ENCODE measurements at regions not wholly inside any gene's neighbourhood (a gene's known extent, or its start where the extent isn't known, plus 50 kb on each side); places are given as distances from the start of the nearest gene placed in this dataset.
"Not testable (repeated sequence)": the region's sequence is repeated elsewhere in the genome, so short reads cannot be mapped to it uniquely, and the experiment has no call there.

DNA sequence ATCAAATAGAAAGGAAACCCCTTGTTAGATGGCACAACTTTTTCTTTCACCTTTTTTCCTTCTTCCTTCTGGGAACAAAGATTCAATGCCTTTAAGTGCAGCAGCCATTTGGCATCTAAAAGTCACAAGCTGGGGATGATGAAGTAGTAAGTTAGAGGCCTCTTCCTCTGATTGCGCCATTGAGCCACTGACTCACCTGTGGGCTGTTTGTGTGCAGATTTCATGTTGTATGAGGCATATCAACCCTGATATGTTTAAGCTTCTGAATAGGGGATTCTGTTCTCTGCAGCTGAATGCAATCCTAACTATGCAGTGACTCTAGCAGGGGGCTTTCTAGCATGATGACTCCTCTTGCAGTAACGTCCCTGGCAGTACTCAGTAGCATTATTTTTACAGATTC is 599.9 kb downstream of the CSNK1G3 start:
- no peak for FAIRE-seq

DNA sequence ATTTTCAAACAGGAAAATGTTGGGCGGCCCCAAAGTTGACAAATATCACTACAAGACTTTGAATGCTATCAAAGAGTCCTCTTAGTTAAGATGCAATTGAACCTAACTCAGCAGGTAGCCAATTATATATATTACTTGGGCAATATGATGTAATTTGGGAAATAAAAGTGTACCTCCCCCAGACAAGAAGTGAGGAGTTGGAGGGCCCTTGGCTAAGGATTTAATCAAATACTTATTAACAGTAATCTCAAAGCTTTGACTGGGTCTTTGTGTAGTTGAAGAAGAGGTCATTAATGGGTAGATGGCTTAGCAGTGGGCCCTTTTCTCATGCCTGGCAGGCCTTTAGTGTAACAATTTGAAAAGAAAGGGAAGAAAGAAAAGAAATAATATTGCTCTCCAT is 599.0 kb downstream of the CSNK1G3 start:
- DNase-seq (ENCODE audit: low spot score in 2 of 2): no peak
- no peak for FAIRE-seq

More for the DNA sequence above, 599.9 kb downstream of the CSNK1G3 start:
- no peak for DNase-seq (ENCODE audit: low spot score in 2 of 2)

DNA sequence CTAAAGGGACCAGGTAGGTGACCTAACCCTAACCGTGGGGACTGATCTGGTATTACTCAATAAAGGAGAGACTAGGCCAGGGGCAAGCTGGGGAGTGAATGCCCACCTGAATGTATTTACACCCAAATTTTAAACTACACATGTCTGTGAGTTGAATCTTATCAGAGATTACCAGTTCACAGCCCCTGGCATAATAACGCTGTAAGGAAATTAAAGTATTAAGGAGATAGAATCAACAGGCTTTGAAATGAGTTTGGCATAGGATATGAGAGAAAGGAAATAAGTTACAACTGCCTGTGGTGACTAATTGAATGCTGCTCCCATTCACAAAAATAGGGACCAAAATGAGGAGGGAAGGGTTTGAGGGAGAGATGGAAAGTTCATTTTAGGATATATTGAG is 593.3 kb downstream of the CSNK1G3 start:
- DNase-seq (ENCODE audit: low spot score in 2 of 2) (no peak), FAIRE-seq (no peak)

DNA sequence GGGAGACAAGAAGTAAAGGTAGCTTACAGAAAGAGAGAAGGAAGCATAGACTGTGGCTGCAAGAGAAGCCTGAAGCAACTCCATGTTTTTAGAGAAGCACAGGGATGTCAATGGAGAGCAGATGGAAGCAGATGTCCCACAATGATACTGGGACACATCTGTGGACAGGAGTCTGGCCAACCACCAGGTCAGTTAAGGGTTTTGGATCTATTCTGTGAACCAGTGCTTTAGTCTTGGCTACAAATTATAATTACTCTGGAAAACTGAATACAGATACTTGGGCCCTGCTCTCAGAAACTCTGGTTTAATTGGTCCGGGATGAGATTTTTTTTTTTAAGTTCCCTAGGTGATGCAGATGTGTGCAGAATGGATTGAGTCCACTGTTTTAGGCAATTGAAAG is 592.8 kb downstream of the CSNK1G3 start:
- FAIRE-seq (no peak), DNase-seq (ENCODE audit: low spot score in 2 of 2) (no peak)

DNA sequence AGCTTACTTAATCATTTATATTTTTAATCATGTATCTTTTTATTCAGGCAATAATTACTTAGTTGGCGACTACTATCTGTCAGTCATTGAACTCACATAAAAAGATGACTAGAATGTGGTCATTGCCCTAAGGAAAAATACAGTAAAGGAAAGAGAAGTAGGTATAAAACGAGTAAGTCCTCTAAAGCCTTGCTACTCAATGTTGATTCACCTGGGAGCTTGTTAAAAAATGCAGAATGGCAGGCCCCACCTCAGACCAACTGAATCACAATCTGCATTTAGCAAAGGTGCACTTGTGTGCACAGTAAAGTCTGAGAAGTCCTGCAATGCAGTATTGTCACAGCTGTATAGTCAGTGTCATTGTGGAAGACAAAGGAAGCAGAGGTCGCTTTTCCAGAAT is 592.4 kb downstream of the CSNK1G3 start:
- DNase-seq (ENCODE audit: low spot score in 2 of 2) (no peak), FAIRE-seq (no peak)

DNA sequence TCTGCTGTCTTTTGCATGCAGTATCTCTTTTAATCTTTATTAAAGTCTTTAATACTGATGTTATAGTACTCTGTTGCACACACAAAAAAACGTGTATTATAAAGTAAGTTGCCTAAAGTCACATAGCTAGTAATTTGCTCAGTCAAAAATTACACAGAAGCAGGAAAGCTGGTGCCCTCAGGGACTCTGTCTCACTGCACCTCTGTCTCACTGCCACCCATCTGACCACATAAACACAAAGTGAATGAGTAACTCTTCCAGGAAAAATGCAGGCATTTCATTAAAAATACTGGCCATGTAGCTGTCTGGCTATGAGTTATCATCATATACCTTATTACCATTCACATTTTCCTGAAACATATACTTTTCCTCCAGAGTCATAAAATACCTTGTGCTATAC is 591.7 kb downstream of the CSNK1G3 start:
- FAIRE-seq (no peak), DNase-seq (ENCODE audit: low spot score in 2 of 2) (no peak)

DNA sequence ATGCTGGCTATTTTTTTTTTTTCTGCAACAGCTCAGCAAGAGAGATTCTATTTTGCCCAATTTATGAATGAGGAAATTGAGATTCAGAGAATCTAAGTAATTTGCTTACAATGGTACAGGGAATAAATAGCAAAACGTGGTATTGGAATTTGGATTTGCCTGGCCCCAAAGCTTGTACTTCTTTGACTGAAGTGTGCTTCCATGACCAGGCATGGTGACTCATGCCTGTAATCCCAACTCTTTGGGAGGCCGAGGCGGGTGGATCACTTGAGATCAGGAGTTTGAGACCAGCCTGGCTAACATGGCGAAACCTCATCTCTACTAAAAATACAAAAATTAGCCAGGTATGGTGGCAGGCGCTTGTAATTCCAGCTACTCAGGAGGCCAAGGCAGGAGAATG is 591.1 kb downstream of the CSNK1G3 start:
- DNase-seq (ENCODE audit: low spot score in 2 of 2); FAIRE-seq: not testable (repeated sequence)

DNA sequence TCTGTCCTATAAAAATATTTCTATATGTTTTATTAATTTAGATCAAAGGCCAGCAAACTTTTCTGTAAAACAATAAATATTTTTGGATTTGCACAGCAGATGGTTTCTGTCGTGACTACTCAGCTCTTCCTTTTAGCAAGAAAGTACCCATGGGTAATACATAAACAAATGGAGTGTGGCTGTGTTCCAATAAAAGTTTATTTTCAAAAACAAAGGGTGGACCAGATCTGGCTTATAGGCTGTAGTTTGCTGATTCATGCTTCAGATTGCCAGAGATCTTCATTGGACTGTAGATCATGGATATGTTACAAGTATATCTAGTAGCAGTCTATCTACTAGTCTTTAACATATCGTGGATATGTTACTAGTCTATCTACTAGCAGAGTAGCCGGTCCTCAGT is 590.5 kb downstream of the CSNK1G3 start:
- FAIRE-seq (no peak), DNase-seq (ENCODE audit: low spot score in 2 of 2) (no peak)

DNA sequence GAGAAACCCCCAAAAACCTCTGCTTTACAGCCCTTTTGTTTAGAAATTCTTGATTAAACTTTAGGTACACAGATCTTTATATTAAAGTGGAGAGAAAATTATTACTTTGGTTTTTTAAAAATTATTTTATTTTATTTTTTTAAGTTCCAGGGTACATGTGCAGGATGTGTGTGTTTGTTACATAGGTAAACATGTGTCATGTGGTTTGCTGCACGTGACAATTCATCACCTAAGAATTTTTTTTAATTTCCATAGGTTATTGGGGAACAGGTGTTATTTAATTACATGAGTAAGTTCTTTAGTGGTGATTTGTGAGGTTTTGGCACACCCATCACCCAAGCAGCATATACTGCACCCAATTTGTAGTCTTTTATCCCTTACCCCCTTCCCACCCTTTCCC is 581.7 kb downstream of the CSNK1G3 start:
- DNase-seq (ENCODE audit: low spot score in 2 of 2): no peak
- FAIRE-seq: no peak

DNA sequence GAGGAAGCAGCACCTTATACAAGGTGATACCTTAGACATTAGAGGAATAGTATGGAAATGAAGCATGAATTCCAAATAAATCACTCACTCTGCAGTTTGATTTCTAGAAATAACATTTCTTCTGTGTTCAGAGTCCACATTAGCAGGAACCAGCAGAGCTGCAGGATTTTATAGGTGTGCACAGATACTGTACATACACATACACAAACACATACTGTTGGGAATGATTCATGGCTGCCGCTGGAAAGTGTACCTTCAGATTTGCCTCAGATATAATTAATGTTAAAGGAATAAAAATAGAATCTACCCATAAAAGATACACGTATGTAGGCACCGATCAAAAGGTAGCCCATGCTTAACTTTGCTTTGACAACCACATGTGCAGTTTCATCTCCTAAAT is 578.1 kb downstream of the CSNK1G3 start:
- DNase-seq (ENCODE audit: low spot score in 2 of 2): no peak
- FAIRE-seq: no peak

DNA sequence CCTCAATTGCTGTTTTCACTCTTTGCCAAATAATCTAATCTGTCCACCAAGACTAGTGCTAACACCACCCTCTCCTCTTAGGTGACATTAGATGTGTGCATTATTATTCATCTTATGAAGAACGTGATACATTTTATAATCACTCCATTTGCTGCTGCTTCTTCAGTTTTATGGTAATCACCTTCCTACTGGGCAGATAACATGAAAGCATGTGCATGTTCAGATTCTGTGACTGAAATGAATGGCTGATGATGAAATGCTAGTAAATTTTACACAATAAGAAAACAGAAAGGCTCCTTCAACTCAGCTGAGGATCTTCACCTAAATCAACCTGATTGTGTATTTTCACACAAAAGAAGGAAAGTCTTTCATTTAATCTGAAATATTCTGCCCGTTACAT is 577.6 kb downstream of the CSNK1G3 start:
- FAIRE-seq: no peak

DNA sequence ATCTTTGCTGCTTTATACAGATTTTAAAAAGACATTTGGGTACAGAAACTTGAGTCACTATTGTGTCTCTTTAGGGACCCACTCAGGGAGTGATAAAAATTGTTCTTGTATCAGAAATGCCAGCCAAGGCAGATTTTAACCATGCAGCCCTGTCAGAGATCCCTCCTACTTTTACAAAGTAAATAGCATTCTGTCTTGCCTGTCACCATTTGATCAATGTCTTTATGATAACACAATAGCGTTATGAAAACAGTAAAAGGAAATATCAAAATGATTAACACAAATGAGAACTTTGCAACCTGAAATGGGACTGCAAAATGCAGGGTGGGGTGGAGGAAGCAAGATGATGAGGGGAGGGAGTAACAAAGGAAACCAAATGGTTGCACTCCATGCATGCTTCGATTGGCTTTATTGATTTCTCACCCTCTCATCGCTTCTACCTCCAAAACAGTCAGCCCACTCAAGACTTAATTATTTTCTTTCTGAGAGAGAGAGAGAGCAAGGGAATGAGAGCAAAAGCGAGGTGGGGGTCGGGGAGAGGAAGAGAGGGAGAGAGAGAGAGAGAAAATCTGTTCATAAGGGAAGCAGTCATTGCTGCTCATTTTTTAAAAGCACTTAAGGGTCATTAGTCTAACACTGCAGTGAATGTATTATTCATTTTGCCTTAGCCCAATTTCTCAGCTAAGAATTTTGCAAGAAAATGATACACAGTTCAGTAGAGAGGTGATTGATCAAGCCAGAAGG is 576.5 kb downstream of the CSNK1G3 start:
- no peak for DNase-seq (ENCODE audit: low spot score in 2 of 2)
- no peak for FAIRE-seq

More for the DNA sequence above, 577.6 kb downstream of the CSNK1G3 start:
- no peak for DNase-seq (ENCODE audit: low spot score in 2 of 2)

DNA sequence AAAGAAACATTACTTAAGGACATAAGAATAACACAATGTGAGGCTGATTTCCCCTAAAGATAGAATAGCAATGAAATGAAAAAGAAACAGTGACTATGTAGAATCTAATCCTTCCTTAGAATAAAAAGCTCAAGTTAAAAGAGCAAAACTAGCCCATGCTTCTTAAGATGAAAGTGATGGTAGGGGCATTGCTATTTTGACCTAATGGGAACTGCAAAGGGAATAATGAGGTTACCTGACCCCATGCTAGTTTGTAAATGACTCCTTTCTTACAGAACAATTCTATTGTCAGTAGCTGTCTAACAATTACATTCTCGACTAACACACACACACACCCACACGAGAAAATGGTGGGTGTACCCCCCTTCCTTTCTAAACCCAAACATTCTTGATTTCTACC is 575.8 kb downstream of the CSNK1G3 start:
- FAIRE-seq (no peak), DNase-seq (ENCODE audit: low spot score in 2 of 2) (no peak)

DNA sequence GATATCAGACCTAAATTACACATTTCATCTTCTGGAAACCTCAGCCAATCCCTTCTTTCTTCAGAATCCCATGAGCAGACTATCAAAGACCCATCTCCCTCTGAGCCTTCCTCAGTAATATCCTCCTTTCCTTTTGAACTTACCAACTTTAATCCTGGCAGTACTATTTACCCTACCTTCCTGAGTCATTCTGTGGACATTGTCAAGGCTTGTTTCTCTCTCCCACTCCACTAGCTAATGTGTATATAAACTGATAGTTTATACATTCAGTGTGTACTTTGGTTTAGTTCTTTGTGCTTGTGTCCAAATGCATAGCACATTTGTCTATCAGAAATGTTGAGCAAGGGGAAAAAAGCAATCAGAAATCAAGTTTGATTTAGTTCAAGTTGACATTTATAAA is 568.3 kb downstream of the CSNK1G3 start:
- DNase-seq (ENCODE audit: low spot score in 2 of 2): no peak
- FAIRE-seq: no peak

DNA sequence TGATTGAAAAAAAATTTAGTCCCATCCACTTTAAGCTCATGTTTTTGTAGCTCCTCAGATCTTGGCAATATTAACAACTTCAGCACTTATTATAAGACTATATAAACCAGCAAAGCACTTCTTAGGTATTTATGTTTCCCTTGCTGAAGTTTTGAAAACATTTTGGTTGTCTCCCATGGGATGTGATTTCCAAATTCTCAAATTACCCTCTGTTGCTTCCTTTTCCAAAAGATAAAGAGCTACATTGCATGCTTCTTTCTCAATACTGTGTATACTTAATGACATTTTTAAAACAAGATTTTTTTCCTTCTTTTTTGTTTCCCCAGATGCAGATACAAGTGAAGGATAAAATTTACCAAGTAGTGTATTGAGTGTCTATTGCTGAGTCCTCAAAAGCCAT is 567.1 kb downstream of the CSNK1G3 start:
- no peak for DNase-seq (ENCODE audit: low spot score in 2 of 2)
- no peak for FAIRE-seq

DNA sequence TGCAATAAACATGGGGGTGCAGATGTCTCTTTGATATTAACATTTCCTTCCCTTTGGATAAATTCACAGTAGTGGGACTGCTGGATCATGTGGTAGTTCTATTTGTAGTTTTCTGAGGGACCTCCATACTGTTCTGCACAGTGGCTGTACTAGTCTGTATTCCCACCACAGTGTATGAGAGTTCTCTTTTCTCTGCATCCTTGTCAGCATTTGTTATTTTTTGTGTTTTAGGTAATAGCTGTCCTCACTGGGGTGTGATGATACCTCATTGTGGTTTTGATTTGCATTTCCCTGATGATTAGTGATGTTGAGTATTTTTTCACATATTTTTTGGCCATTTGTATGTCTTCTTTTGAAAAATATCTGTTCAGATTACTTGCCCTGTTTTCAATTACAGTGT is 562.5 kb downstream of the CSNK1G3 start:
- DNase-seq (ENCODE audit: low spot score in 2 of 2): no peak
- FAIRE-seq: no peak

DNA sequence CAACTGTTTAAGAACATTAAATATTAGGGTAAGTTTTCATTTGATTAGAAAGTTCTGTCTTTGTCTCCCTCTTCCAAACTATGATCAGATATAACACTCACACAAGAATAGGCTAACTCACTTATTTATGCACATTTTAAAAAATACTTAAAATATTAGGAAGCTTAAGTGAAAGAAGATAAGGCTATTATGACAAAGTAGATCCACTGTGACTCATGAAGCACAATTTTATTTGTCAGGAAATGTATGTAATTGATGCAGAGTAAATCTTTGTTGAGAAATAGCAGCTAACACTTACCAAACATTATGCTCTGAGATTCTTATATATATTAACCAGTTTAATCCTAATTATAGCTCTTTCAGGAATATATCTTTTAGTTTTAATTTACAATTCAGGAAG is 560.6 kb downstream of the CSNK1G3 start:
- no peak for FAIRE-seq

DNA sequence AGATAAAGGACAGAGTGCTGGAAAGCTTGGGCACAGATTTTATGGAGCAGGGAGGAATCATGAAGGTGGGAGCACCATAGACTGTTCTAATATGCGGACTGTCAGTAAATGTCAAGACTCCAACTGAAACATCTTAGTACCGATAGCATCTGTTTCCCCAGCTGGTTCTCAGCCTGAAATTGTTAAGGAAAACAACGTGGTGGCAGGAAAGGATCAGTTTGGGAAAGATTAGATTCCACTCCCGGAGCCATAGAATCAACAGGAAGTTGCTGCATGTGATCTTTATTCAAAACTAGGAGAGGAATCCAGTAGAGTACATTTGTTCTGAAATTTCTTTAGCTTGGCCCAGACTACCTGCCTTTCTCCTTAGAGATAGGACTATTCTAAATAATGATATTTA is 559.1 kb downstream of the CSNK1G3 start:
- DNase-seq (ENCODE audit: low spot score in 2 of 2): no peak
- no peak for FAIRE-seq

More for the DNA sequence above, 560.6 kb downstream of the CSNK1G3 start:
- DNase-seq (ENCODE audit: low spot score in 2 of 2): no peak

DNA sequence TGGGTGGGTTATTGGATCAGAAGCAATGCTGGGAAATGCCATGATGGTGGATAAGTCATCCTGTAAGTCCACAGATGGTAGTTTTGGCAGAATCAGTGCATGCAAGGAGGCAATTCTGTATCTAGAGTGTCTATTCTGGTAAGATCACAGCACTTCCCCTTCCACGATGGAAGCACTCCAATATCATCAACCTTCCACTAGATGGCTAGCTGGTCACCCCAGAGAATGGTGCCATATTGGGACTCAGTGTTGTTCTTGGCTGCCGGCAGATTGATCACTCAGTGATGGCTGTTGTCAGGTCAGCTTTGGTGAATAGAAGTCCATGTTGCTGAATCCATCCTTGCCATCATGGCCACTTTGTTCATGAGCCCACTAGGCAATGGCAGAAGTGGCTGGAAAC is 553.5 kb downstream of the CSNK1G3 start:
- DNase-seq (ENCODE audit: low spot score in 2 of 2) (no peak), FAIRE-seq (no peak)

DNA sequence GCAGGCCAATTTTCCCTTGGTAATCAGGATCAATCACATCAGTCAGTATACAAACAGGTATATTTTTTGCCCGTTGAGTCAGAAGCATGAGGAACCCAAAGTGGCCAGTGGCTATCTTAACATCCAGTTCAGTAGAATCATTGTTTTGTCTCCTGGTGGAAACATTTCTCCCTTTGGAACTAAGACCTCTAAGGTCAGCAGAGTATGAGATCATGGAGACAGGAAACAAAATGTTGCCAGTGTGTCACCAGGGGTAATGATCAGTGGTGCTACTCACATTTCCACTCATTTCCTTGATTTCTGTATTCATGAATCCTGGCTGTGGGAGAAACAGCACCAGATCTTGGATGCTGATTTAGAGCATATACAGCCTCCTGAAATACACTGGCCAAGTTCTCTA is 553.0 kb downstream of the CSNK1G3 start:
- FAIRE-seq: no peak

DNA sequence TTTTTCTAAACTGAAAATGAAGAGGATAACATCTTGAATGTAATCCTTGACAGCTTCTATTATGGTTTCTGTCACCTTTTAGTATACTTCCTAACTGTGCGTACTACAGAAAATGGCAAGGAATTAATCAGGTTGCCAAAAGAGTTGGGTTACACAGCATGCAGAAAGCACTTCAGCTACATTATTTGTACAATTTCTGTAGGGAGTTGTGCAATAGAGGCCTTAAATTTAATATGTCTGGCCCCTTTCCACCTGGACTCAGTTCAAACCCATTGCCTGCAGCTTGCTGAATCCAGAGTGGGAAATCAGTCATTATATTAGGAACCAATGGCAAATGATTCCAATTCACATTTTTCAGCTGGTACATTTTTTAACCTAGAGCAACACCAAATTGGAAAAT is 549.7 kb downstream of the CSNK1G3 start:
- no peak for DNase-seq (ENCODE audit: low spot score in 2 of 2)
- FAIRE-seq: no peak

More for the DNA sequence above, 553.0 kb downstream of the CSNK1G3 start:
- DNase-seq (ENCODE audit: low spot score in 2 of 2): no peak

DNA sequence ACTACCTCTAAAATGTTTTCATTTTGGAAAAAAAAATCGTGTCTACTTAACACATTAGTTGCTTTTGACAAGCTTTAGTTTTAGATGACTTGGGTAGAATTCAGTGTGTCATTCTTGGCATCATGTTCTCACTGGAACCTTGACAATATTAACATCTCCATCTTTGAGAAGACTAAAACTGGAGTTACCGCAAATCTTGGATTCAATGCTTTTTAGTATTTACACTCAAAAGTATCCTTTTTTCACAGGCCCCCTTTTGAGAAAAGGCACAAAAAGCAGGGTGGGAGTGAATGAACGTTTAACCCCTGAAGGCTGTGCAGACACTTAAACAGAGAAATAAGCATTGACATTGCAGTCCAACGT is 549.1 kb downstream of the CSNK1G3 start:
- DNase-seq (ENCODE audit: low spot score in 2 of 2): no peak

More for the DNA sequence above, 549.1 kb downstream of the CSNK1G3 start:
- no peak for FAIRE-seq

Measured in frontal cortex (tissue), 3 donors.